LNCAP (cell line): ENCODE measurements at regions not wholly inside any gene's neighbourhood (a gene's known extent, or its start where the extent isn't known, plus 50 kb on each side); places are given as distances from the start of the nearest gene placed in this dataset.

Source experiments
- TF ChIP-seq, protein P1 (sequence below): fragments of 450-650 bp; IDR thresholded peaks from 2 replicates; pipeline ENCODE4 v1.5.1; 2017; ENCODE audit warnings: mild to moderate bottlenecking

DNA sequence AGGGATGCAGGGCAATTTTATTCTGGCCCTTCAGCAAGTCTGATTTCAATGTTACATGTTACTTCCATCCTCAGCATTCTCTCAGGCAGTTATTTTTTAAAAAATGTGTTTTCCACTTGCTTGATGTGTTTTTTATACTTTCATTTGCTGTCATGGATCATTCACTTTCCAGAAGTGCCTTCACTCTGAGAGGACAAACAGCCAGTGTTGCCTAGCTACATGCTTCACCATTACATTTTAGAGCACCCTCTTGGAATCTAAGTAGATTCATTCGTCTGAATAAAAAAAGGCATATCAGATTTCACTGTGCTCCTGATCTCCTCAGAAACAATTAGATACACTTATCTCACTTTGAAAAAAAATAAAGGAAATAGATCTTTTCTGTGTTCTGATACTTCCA lies 93.6 kb upstream of the POU1F1 start:
- TF ChIP-seq, protein P1, sequence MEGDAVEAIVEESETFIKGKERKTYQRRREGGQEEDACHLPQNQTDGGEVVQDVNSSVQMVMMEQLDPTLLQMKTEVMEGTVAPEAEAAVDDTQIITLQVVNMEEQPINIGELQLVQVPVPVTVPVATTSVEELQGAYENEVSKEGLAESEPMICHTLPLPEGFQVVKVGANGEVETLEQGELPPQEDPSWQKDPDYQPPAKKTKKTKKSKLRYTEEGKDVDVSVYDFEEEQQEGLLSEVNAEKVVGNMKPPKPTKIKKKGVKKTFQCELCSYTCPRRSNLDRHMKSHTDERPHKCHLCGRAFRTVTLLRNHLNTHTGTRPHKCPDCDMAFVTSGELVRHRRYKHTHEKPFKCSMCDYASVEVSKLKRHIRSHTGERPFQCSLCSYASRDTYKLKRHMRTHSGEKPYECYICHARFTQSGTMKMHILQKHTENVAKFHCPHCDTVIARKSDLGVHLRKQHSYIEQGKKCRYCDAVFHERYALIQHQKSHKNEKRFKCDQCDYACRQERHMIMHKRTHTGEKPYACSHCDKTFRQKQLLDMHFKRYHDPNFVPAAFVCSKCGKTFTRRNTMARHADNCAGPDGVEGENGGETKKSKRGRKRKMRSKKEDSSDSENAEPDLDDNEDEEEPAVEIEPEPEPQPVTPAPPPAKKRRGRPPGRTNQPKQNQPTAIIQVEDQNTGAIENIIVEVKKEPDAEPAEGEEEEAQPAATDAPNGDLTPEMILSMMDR, result no peak

DNA sequence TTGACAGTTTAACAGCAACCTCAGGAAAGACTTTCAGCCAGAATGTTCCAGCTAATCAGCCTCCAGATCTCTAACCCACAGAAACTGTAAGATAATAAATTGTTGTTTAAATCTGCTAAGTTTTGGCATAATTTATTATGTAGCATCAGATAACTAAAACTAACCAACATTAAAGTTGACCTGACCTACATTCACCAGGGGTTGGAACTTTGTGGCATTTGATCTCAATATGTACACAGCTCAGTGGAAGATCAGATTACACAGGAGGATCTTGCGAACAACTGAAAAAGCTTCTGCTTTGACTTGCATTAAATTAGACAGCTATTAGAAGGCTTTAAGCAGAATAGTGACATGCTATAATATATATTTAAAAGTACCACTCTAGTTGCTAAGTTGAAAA lies 91.4 kb upstream of the POU1F1 start:
- TF ChIP-seq, protein P1, result no peak

DNA sequence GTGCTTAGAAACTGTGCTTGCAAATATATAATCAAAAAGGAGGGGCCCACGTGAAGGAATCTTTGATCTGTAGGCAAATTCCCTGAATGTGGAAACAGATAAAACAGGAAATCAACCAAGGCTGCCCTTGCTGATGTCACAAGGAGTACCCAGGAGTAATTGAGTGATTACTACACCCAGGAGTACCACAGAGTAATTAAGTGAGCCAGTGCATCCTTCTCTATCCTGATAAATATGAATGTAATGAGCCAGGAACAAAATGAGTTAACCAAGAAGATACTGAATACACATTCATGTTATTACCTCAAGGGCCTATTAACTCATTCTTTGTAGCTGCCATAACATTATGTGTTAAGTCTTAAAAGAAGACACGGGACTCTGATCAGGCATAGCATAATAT lies 87.3 kb upstream of the POU1F1 start:
- TF ChIP-seq, protein P1, result no peak

DNA sequence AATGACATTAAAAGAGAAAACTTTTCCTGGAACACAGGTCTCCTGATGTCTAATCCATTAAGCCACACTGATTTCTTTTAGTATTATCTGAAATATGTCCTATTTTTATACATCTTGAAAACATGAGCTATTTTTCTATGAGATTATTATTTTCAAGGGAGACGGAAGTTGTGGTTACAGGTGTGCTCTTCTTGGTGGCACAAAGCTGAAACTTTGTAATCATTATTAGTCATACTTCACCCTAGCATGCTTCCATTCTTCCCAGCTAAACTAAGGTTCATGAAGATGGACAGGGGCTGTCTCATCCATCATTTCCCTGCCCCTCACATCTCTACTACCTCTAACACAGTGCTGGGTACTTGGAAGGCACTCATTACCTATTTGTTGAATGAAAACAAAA lies 85.6 kb upstream of the POU1F1 start:
- TF ChIP-seq, protein P1, result no peak

DNA sequence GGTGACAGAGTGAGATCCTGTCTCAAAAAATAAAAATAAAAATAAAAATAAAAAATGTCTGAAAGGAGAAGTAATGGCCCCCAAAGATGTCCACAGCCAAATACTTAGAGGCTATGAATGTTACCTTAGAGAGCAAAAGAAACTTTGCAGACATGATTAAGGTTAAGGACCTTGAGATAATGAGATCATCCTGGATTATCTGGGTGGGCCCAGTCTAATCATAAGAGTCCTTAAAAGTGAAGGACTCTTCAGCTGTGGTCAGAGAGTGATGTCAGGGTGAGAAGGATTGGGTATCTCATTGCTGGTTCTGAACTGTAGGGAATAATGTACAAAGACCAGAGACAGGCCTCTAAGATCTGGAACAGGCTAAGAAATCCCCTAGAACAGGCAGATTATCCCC lies 84.9 kb upstream of the POU1F1 start:
- TF ChIP-seq, protein P1, result no peak

DNA sequence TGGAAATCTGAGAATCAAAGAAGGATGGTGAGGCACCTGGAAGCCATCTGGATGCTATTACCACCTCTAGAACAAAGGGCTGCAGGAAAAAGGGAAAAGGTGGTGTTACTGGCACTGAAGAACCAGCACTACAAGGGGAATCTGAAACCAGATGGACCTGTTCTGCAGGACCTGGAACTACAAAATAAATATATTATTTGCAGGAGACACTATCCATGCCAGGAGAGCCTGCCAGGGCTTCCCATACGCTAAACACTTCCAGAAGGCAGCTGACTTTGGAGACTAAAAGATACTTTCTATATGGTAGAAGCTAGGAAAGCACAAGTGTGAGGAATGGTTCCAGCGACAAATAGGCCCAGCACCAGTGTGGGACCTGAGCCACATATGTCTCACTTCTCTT lies 83.4 kb upstream of the POU1F1 start:
- TF ChIP-seq, protein P1, result no peak

DNA sequence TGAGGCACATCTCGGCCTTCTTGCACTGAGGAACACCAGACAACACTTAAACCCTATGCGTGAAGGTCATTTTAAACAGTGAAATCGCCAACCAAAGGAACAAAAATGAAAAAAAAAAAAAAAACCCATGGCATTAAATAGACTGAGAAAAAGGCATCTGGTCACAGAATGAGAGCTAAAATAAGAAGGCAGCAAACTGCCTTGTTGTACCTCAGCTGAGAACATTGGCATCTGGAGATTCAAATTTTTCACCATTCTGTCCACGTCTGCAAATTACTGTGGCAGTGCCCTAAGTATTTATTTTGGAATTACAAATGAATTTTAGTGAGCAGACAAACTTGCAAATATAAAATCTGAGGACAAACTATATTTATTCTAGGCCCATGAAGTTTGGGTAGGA lies 82.6 kb upstream of the POU1F1 start:
- TF ChIP-seq, protein P1, result no peak

DNA sequence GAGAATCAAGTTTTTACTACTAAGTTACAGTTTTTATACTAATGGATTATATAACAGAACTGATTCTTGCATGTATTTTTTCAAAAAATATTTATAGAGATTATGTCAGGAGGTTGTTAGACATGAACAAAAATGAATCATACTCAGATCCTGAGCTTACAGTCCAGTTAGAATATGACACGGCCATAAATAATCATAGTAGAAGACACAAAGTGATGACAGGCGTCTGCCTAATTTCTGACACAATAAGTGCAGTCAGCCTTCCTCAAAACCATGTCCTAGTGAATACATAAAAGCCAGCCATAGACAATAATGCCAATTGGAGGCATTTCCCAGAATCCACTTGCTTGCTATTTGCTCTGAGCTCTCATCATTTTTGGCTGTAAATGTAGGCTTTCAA lies 81.7 kb upstream of the POU1F1 start:
- TF ChIP-seq, protein P1, result no peak
